GM12874 (cell line): ENCODE measurements at regions not wholly inside any gene's neighbourhood (a gene's known extent, or its start where the extent isn't known, plus 50 kb on each side); places are given as distances from the start of the nearest gene placed in this dataset.

Experiments
- CTCF ChIP-seq: IDR thresholded peaks from 2 replicates; pipeline ENCODE4 v1.5.1; 2011; ENCODE audit warnings: low read depth, mild to moderate bottlenecking, control low read depth, low read length, moderate library complexity; ENCODE audit not compliant: insufficient read depth

DNA sequence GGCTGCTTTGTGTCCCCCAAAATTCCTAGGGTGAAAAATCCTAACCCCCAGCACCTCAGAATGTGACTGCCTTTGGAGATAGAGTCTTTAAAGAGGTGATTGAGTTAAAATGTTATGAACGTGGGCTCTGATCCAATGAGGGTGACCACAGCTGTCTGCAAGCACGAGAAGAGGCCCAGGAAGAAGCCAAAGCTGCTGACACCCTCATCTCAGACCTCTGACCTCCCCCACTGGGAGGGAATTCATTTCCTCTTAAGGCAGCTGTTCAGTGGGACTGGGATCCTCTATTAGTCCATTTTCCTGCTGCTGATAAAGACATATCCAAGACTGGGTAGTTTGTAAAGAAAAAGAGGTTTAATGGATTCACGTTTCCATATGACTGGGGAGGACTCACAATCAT lies 544.4 kb downstream of the DCDC2C start:
- TF ChIP-seq CTCF, result no peak

DNA sequence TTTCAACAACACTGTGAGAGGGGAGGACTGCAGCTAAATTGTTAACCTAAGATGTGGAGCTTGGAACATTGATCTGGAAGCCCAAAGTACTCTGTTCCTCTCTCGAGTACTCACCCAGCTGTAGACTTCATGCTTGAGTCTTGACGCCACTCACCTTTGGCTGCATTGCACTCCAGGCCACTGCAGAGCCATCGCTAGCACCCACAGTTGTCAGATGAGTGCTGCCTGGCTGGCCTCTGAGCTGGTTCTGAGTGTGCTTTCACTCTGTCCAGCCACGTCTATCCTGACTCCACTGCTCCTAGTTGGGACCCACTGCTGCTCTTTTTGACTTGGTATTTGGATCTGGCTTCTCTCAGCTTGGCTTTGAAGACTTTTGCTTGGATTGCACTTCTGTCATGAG lies 552.1 kb downstream of the DCDC2C start:
- TF ChIP-seq CTCF, result no peak

GRCh38 chr2:4256351-4256750 lies 553.0 kb downstream of the DCDC2C start:
- TF ChIP-seq CTCF, result no peak

GRCh38 chr2:4258563-4258962 lies 555.2 kb downstream of the DCDC2C start:
- TF ChIP-seq CTCF, result no peak

- no peak for TF ChIP-seq CTCF
Measured at GRCh38 chr2:4265936-4266335, 562.6 kb downstream of the DCDC2C start.

DNA sequence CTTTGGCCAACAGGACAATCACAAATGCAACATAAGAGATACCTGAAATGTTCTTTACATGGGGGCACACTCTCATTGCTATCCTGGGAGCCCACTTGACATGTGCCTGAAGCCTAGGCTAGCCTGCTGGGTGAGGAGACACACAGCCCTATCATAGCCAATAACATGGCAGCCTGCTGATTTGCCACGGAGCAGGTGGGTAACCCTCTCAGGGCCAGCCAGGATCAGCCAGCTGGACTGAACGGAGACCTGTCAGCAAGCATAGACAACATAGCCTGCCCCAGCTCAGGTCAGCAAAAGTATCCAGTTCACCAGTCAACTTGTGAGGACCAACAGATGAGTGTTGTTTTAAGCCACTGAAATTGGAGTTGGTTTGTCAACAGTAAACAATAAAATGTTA lies 566.5 kb downstream of the DCDC2C start:
- TF ChIP-seq CTCF, result no peak

- no peak for TF ChIP-seq CTCF
Measured at GRCh38 chr2:4272261-4272858, 569.0 kb downstream of the DCDC2C start.
